Esophagus muscularis mucosa (tissue), 4 donors: ENCODE measurements at regions not wholly inside any gene's neighbourhood (a gene's known extent, or its start where the extent isn't known, plus 50 kb on each side); places are given as distances from the start of the nearest gene placed in this dataset.

Experiments used
- EP300 ChIP-seq: sonication (generic); formaldehyde crosslinking; IDR thresholded peaks from one replicate; pipeline ENCODE4 v1.6.1; 2017; ENCODE audit warnings: antibody characterized with exemption
- POLR2AphosphoS5 ChIP-seq, 2 donors: sonication (generic); formaldehyde crosslinking; IDR thresholded peaks; one replicate each; pipeline ENCODE4 v1.6.1; 2017; ENCODE audit warnings: antibody characterized with exemption in 2 of 2
- TF ChIP-seq, protein P1 (sequence below), 3 experiments: fragments of 200-600 bp in 2 of 3; fragments of 450-650 bp in 1 of 3; sonication (generic) in 2 of 3; IDR thresholded peaks; one replicate each; pipeline ENCODE4 v1.5.1; 2017 to 2019; ENCODE audit warnings: antibody characterized with exemption in 3 of 3, mild to moderate bottlenecking in 2 of 3, moderate library complexity in 1 of 3

DNA sequence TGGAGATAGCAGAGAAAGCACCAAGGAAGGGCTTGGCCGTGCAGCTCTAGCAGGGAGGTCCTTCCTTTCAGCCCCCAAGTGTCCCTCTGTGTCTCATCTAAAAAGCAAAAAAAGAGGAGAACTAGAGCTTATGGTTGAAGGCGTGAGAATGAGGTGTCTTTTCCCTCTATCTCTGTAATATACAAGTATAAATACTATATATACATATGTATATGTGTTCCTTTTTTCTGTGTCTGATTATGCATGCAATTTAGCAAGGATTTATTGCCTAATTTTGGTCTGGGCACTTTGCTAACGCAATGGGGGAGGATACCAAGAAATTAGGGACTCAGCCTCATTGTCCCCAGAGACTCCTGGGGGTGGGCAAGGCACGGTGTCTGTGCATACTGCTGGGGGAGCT lies 90.2 kb upstream of the CCL2 start:
- TF ChIP-seq, protein P1, sequence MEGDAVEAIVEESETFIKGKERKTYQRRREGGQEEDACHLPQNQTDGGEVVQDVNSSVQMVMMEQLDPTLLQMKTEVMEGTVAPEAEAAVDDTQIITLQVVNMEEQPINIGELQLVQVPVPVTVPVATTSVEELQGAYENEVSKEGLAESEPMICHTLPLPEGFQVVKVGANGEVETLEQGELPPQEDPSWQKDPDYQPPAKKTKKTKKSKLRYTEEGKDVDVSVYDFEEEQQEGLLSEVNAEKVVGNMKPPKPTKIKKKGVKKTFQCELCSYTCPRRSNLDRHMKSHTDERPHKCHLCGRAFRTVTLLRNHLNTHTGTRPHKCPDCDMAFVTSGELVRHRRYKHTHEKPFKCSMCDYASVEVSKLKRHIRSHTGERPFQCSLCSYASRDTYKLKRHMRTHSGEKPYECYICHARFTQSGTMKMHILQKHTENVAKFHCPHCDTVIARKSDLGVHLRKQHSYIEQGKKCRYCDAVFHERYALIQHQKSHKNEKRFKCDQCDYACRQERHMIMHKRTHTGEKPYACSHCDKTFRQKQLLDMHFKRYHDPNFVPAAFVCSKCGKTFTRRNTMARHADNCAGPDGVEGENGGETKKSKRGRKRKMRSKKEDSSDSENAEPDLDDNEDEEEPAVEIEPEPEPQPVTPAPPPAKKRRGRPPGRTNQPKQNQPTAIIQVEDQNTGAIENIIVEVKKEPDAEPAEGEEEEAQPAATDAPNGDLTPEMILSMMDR (IDR thresholded peaks at IDR 0.05) = no peak
- TF ChIP-seq POLR2AphosphoS5 (IDR thresholded peaks at IDR 0.05) = no peak
- no peak for TF ChIP-seq EP300
